ENCODE measurements at regions not wholly inside any gene's neighbourhood (a gene's known extent, or its start where the extent isn't known, plus 50 kb on each side); places are given as distances from the start of the nearest gene placed in this dataset.

DNA sequence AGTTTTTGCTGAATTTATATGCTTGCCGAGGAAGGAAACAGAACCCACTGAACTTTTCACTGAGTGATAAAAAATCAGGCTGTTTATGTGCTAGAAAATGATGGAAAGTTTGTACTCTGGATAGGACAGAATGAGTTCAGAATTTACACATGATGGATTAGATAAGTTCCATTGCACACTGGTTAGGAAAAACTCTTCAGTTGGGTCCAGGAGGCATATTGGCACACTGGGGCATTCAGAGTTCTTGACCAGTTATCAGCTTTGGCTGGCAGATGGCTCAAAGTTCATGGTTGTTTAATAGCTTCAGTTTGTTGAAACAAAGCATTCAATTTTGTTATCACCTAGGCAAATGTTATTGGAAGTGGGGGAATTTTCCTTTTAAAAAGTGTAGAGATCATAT is 613.3 kb upstream of the SYNCRIP start:
- DNase-seq (ENCODE audit: extremely low spot score) = no peak
- ChIA-PET CTCF (no interaction called here), POLR2A (no interaction called here)
- TF ChIP-seq, protein P1, sequence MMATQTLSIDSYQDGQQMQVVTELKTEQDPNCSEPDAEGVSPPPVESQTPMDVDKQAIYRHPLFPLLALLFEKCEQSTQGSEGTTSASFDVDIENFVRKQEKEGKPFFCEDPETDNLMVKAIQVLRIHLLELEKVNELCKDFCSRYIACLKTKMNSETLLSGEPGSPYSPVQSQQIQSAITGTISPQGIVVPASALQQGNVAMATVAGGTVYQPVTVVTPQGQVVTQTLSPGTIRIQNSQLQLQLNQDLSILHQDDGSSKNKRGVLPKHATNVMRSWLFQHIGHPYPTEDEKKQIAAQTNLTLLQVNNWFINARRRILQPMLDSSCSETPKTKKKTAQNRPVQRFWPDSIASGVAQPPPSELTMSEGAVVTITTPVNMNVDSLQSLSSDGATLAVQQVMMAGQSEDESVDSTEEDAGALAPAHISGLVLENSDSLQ (IDR thresholded peaks at IDR 0.05) = no peak
- TF ChIP-seq BHLHE40 (IDR thresholded peaks at IDR 0.05; ENCODE audit: borderline replicate concordance) = no peak
- TF ChIP-seq FOXA1 (IDR thresholded peaks at IDR 0.05) = no peak
- no peak for TF ChIP-seq HDGF (IDR thresholded peaks at IDR 0.05; ENCODE audit: borderline replicate concordance)
- TF ChIP-seq CTBP1 (IDR thresholded peaks at IDR 0.05; ENCODE audit: borderline replicate concordance) = no peak
- TF ChIP-seq FOXM1 (IDR thresholded peaks at IDR 0.05; ENCODE audit: borderline replicate concordance) = no peak
- no peak for TF ChIP-seq SUZ12 (IDR thresholded peaks at IDR 0.05)
- no peak for TF ChIP-seq FOXK2 (IDR thresholded peaks at IDR 0.05)
- TF ChIP-seq NFRKB (IDR thresholded peaks at IDR 0.05) = no peak

DNA sequence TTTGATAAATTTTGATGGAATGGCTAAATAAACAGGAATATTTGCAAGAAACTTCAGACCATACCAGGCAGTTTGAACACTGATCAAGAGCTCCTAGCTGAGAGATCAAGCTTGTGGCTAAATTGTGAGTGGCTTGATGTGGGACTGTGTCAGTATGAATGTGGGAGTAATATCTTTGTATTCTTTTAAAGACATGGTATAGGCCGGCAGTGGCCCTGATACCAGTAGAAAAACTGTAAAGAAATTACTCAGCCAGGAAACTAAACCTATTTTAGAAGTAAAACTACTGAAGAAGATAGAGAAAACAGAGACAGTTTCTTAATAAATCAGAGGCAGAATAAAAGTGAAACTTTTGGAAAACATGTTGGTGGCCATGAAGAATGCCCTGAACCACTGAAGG is 608.4 kb upstream of the SYNCRIP start:
- no peak for TF ChIP-seq ARNT (IDR thresholded peaks at IDR 0.05)
- no peak for TF ChIP-seq TARDBP (IDR thresholded peaks at IDR 0.05)
- TF ChIP-seq NFRKB (IDR thresholded peaks at IDR 0.05) = no peak
- TF ChIP-seq LEF1 (IDR thresholded peaks at IDR 0.05; ENCODE audit: borderline replicate concordance) = no peak
- no peak for TF ChIP-seq BHLHE40 (IDR thresholded peaks at IDR 0.05; ENCODE audit: borderline replicate concordance)
- no peak for TF ChIP-seq HDGF (IDR thresholded peaks at IDR 0.05; ENCODE audit: borderline replicate concordance)
- TF ChIP-seq FOXM1 (IDR thresholded peaks at IDR 0.05; ENCODE audit: borderline replicate concordance) = no peak
- TF ChIP-seq ZNF384 (IDR thresholded peaks at IDR 0.05) = no peak
- no peak for TF ChIP-seq FOXA1 (IDR thresholded peaks at IDR 0.05)
- no peak for TF ChIP-seq L3MBTL2 (conservative IDR thresholded peaks at IDR 0.05)
- no peak for TF ChIP-seq FOXK2 (IDR thresholded peaks at IDR 0.05)
- TF ChIP-seq ELF4 (IDR thresholded peaks at IDR 0.05) = no peak
- TF ChIP-seq, protein P1 (IDR thresholded peaks at IDR 0.05) = no peak
- TF ChIP-seq CTBP1 (IDR thresholded peaks at IDR 0.05; ENCODE audit: borderline replicate concordance) = no peak
- TF ChIP-seq SP1 (IDR thresholded peaks at IDR 0.05) = no peak
- TF ChIP-seq SUZ12 (IDR thresholded peaks at IDR 0.05) = no peak
- CTCF ChIA-PET = no interaction called here
- DNase-seq (ENCODE audit: extremely low spot score) = no peak
- POLR2A ChIA-PET = no interaction called here

DNA sequence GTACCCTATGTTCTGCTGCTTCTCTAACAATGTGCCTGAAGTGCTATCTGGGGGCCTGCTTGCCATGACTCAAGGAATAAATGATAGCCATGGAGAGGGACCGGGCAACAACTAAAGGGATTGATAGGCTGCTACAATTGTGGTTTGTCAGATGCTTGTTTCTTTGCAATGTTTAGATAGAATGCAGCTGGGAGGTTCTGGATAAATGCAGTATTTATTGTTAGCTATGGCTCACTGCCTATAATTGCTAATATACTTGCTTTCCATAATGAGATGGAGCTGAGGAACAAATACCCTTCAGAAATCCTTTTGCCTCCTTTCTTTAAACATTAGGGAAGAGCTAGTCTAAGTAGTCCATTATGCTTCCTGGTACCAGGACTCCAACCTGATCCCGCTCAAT is 575.2 kb upstream of the SYNCRIP start:
- ChIA-PET POLR2A (no interaction called here), CTCF (no interaction called here)
- DNase-seq (ENCODE audit: extremely low spot score) = no peak
- no peak for TF ChIP-seq ARNT (IDR thresholded peaks at IDR 0.05)
- no peak for TF ChIP-seq TARDBP (IDR thresholded peaks at IDR 0.05)
- no peak for TF ChIP-seq HDGF (IDR thresholded peaks at IDR 0.05; ENCODE audit: borderline replicate concordance)
- TF ChIP-seq ELF4 (IDR thresholded peaks at IDR 0.05) = no peak
- no peak for TF ChIP-seq FOXM1 (IDR thresholded peaks at IDR 0.05; ENCODE audit: borderline replicate concordance)
- no peak for TF ChIP-seq SP1 (IDR thresholded peaks at IDR 0.05)
- TF ChIP-seq, protein P1 (IDR thresholded peaks at IDR 0.05) = no peak
- no peak for TF ChIP-seq BHLHE40 (IDR thresholded peaks at IDR 0.05; ENCODE audit: borderline replicate concordance)
- no peak for TF ChIP-seq FOXA1 (IDR thresholded peaks at IDR 0.05)
- TF ChIP-seq NFRKB (IDR thresholded peaks at IDR 0.05) = no peak
- no peak for TF ChIP-seq L3MBTL2 (conservative IDR thresholded peaks at IDR 0.05)
- no peak for TF ChIP-seq FOXK2 (IDR thresholded peaks at IDR 0.05)
- TF ChIP-seq ZNF384 (IDR thresholded peaks at IDR 0.05) = no peak
- TF ChIP-seq LEF1 (IDR thresholded peaks at IDR 0.05; ENCODE audit: borderline replicate concordance) = no peak
- TF ChIP-seq CTBP1 (IDR thresholded peaks at IDR 0.05; ENCODE audit: borderline replicate concordance) = no peak
- no peak for TF ChIP-seq SUZ12 (IDR thresholded peaks at IDR 0.05)

DNA sequence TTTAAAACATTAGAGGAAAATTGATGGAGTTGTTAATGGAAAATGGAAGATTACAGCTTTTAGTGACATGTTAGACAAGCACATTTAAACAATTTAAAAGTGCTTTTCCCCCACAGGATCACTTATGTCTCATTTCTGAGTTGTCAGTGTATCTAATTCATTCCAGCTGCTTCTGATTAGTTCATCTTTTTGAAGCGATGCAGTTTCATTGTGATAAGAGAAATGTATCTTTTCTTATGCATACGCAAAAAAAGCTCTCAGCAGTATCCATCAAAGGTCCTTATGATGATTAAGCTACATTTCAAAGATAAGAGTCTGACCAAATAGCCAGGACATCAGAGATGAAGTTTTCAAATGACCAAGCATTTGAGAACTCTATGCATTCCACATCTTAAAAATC is 572.6 kb upstream of the SYNCRIP start:
- no peak for DNase-seq (ENCODE audit: extremely low spot score)
- TF ChIP-seq CTBP1 (IDR thresholded peaks at IDR 0.05; ENCODE audit: borderline replicate concordance) (no peak), BHLHE40 (IDR thresholded peaks at IDR 0.05; ENCODE audit: borderline replicate concordance) (no peak), HDGF (IDR thresholded peaks at IDR 0.05; ENCODE audit: borderline replicate concordance) (no peak), ELF4 (IDR thresholded peaks at IDR 0.05) (no peak), ZNF384 (IDR thresholded peaks at IDR 0.05) (no peak), SP1 (IDR thresholded peaks at IDR 0.05) (no peak), ARNT (IDR thresholded peaks at IDR 0.05) (no peak), L3MBTL2 (conservative IDR thresholded peaks at IDR 0.05) (no peak), TARDBP (IDR thresholded peaks at IDR 0.05) (no peak), NFRKB (IDR thresholded peaks at IDR 0.05) (no peak), SUZ12 (IDR thresholded peaks at IDR 0.05) (no peak), LEF1 (IDR thresholded peaks at IDR 0.05; ENCODE audit: borderline replicate concordance) (no peak)
- TF ChIP-seq, protein P1 (IDR thresholded peaks at IDR 0.05) = no peak
- ChIA-PET POLR2A (no interaction called here), CTCF (no interaction called here)

DNA sequence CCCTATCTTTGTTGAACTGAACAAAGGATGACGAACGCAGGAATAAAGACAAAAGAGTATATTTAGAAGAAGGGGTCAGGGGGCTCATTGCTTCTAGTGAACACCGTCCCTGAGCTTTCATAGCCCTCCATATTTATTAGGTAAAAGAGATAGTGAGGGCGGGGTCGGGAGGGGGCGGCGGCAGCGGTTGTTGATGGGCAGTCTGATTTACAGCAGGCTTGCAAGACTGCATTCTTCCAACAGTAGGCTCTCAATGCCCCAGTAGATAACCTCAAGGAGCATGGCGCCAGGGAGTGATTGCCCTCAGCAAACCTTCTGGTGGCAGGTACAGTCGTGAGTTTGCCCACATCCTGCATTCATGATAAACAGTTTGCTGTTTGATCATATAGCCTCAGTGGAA is 563.3 kb upstream of the SYNCRIP start:
- no peak for DNase-seq (ENCODE audit: extremely low spot score)
- ChIA-PET POLR2A (no interaction called here), CTCF (no interaction called here)
- TF ChIP-seq NFRKB (IDR thresholded peaks at IDR 0.05) (no peak), BHLHE40 (IDR thresholded peaks at IDR 0.05; ENCODE audit: borderline replicate concordance) (no peak), FOXK2 (IDR thresholded peaks at IDR 0.05) (no peak), ARNT (IDR thresholded peaks at IDR 0.05) (no peak), L3MBTL2 (conservative IDR thresholded peaks at IDR 0.05) (no peak), ZNF384 (IDR thresholded peaks at IDR 0.05) (no peak), ELF4 (IDR thresholded peaks at IDR 0.05) (no peak), SP1 (IDR thresholded peaks at IDR 0.05) (no peak)

DNA sequence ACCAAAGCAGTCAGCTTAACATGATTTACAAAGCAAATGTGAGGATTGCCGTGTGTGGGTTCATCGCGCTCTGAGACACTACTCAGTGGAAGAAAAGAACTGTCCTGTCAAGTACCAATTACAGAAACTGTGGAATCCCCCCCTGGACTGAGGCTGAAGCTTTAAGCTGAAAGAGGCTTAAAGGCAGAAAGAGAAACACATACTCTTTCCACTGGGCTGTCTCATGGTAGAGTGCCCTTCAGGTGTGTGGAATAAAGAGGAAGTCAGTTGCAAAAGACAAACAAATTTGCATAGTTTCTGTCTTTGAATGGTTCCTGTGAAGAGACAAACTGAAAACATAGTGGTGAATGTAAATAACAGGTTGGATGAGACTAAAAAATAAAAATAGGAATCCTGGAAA is 560.4 kb upstream of the SYNCRIP start:
- ChIA-PET CTCF (no interaction called here), POLR2A (no interaction called here)
- no peak for TF ChIP-seq BHLHE40 (IDR thresholded peaks at IDR 0.05; ENCODE audit: borderline replicate concordance)
- TF ChIP-seq, protein P1 (IDR thresholded peaks at IDR 0.05) = no peak
- TF ChIP-seq SP1 (IDR thresholded peaks at IDR 0.05) = no peak
- TF ChIP-seq TARDBP (IDR thresholded peaks at IDR 0.05) = no peak
- no peak for TF ChIP-seq FOXM1 (IDR thresholded peaks at IDR 0.05; ENCODE audit: borderline replicate concordance)
- no peak for TF ChIP-seq LEF1 (IDR thresholded peaks at IDR 0.05; ENCODE audit: borderline replicate concordance)
- TF ChIP-seq FOXK2 (IDR thresholded peaks at IDR 0.05) = no peak
- no peak for TF ChIP-seq ARNT (IDR thresholded peaks at IDR 0.05)
- no peak for TF ChIP-seq ZNF384 (IDR thresholded peaks at IDR 0.05)
- no peak for TF ChIP-seq L3MBTL2 (conservative IDR thresholded peaks at IDR 0.05)
- TF ChIP-seq SUZ12 (IDR thresholded peaks at IDR 0.05) = no peak
- TF ChIP-seq ELF4 (IDR thresholded peaks at IDR 0.05) = no peak
- no peak for TF ChIP-seq CTBP1 (IDR thresholded peaks at IDR 0.05; ENCODE audit: borderline replicate concordance)
- TF ChIP-seq FOXA1 (IDR thresholded peaks at IDR 0.05) = no peak
- TF ChIP-seq NFRKB (IDR thresholded peaks at IDR 0.05) = no peak
- TF ChIP-seq HDGF (IDR thresholded peaks at IDR 0.05; ENCODE audit: borderline replicate concordance) = no peak
- no peak for DNase-seq (ENCODE audit: extremely low spot score)

All from HEK293T (cell line).